HG02938 (cell line): ENCODE measurements at regions not wholly inside any gene's neighbourhood (a gene's known extent, or its start where the extent isn't known, plus 50 kb on each side); places are given as distances from the start of the nearest gene placed in this dataset.
"Not testable (repeated sequence)": the region's sequence is repeated elsewhere in the genome, so short reads cannot be mapped to it uniquely, and the experiment has no call there.

Experiments used
- ATAC-seq: cut with Tn5 transposase; IDR thresholded peaks from one replicate; pipeline ENCODE4 v1.9.1; 2021; ENCODE audit warnings: mild to moderate bottlenecking, moderate library complexity; ENCODE audit not compliant: unreplicated experiment

DNA sequence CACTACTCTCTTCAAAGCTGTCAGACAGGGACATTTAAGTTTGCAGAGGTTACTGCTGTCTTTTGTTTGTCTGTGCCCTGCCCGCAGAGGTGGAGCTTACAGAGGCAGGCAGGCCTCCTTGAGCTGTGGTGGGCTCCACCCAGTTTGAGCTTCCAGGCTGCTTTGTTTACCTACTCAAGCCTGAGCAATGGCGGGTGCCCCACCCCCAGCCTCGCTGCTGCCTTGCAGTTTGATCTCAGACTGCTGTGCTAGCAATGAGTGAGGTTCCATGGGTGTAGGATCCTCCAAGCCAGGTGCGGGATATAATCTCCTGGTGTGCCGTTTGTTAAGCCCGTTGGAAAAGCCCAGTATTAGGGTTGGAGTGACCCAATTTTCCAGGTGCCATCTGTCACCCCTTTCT is 581.2 kb downstream of the ANKRD50 start:
- ATAC-seq: not testable (repeated sequence)

DNA sequence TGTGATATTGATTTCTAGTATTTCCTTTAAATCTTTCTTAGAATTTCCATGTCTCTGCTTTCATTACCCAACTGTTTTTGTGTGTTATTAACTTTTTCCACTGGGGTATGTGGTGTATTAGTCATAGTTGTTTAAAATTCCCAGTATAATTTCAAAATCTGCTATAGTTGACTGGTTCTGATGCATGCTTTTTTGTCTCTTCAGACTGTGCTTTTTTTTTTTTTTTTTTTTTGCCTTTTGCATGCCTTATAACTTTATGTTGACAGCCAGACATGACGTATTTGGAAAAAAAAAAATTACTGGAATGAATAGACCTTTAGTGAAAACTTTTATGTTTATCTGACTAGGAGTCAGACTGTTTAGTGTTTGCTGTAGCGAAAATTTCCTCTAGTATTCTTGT is 580.4 kb downstream of the ANKRD50 start:
- ATAC-seq: no peak

DNA sequence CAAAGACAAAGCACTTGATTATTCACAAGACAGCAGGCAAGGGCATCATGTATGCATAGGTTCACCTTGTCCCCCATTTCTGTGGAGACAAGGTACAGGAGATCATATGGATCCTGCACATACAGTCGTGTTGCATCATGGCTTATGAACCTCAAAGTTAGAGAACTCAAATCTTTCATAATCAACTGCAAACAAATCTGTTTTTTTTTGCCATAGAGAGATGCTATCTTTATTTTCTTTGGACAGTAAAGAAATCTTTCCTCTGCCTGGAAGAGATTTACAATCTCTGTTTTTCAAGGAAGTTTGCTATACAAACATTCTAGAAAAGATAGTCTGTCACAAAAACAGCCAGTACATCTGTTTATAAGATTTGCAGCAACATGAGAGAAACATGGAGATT is 578.8 kb downstream of the ANKRD50 start:
- ATAC-seq: no peak

DNA sequence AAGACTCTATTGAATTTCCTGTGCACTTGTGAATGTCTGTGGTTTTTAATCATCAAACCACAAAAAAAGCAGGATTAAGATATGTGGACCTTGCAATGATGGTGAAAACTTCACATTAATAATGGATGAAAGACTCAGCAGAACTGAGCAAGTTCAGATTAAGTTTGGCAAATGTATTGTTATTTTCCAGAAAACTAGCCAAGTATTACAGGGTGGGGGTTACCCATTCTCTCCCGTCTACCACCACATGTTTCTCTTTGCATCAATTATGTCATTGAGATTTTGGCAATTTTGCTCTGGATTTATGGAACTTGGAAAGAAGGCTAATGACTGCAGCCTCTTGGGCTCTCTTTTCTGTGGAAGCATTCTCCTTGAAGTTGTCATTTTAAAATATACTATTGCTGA is 577.1 kb downstream of the ANKRD50 start:
- no peak for ATAC-seq

DNA sequence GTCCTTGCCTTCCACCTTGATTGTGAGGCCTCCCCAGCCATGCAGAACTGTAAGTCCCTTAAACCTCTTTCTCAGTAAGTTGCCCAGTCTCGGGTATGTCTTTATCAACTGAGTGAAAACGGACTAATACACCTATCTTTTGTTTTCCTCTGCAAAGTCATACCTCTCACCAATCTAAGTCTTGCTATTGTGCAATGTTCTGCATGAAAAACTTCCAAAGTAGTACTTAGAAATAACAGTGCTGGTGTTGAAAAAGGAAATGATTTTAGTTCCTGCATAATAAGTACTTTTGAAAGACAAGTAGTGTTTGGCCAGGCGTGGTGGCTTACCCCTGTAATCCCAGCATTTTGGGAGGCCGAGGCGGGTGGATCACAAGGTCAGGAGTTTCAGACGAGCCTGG is 573.5 kb downstream of the ANKRD50 start:
- no peak for ATAC-seq

DNA sequence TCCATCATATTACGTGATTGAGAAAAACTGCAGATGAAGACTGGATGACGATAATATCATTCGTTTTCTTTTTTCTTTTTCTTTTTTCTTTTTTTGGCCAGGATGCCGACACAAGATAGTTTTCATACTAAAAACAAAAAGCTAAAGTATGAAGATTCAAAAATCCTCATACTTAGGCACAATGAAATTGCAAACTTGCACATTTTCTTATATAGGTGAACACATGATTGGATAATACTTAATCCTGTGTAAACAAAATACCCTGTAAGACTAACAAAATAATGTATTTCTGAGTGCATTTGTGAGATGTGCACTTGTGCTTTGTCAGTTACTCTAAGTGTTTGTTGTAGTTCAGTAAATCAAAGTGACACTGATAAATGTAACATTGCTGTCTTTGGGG is 568.9 kb downstream of the ANKRD50 start:
- no peak for ATAC-seq

DNA sequence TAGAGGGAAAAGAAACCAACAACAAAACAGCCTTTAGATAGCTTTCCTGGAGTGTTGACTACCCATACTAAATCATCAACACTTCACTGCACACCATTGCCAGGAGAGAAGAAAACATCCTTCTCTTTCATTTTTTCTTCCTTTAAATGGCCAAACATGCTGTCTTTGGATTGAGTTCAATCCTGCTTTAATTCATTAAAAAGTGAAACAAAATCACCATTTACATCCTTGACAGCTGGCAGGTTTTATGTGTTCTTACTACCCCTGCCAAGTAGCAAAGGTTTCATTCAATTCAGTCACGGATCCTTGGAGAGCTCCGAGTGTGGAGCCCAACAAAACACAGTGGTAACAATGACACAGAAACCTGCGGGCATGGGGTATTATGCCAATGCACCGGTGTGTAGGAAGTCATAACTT is 568.3 kb downstream of the ANKRD50 start:
- no peak for ATAC-seq

DNA sequence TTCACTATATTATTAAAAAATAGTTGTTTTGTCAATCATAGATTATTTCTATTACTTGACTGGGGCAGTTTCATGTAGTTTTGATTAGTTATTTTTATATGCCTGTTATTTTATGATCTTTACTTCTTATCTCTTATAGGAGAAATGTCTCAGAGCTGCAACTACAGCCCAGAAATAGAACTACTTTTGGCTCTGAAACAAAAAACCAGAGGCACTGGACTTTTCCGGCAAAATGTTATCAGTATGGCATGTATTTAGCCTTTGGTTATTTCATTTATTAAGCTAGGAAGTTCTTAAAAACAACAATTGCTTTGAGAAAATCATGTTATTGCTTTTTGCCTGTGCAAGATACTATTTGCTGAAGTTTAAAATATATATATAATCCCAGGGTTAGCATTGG is 566.5 kb downstream of the ANKRD50 start:
- ATAC-seq: no peak

DNA sequence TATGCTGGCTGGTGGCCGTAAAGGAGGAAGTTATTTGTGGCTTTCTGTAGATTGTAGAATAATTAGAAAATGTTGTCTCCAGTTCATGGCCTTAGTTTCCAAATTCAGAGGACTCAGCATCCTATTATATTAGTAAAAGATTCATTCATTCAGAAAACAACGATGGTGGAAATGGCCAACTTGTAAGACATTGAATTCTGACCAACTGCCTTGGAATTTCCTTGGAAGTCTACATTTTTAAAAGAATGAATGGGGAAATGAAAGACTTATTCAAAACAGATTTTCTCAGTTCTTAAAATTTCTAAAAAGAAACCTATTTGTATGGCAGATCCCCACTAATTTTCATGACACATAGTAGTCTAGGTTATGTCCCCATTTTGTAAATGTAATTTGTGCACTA is 561.5 kb downstream of the ANKRD50 start:
- no peak for ATAC-seq

DNA sequence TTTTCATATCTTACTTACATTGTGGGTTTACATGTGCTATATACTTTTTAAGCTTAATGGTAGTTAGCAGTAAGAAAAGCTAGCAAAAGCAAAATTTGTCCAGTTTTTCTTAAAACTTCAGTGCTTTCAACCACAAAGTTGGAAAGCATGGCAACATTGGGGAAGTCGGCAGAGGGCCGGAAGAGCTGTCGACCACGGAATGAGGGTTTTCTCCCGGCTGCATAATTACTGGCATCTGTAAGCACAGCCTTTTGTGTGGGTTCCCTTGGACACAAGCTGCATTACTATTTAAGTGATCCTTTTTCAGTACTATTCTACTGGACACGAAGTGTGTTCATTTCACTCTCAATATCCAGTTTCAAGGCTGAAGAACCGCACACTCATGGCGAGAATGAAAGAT is 560.4 kb downstream of the ANKRD50 start:
- ATAC-seq: no peak

DNA sequence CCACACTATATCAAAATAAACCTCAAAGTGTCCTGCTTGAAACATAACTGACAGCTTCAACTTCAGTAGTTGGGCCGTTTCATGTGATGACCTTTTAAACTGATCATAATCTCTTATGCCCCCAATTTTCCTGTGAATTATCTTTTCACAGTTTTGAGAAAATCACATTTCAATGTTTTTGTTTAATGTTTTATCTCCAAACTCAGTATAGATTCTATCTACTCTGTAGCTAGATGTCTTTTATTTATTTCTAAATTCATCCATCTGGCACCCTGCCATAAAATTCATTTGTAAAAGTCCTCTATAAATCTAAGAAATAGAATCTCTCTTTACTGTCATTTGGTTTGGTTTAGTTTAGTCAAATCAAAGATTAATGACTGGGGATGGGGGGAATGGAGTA is 557.3 kb downstream of the ANKRD50 start:
- no peak for ATAC-seq

DNA sequence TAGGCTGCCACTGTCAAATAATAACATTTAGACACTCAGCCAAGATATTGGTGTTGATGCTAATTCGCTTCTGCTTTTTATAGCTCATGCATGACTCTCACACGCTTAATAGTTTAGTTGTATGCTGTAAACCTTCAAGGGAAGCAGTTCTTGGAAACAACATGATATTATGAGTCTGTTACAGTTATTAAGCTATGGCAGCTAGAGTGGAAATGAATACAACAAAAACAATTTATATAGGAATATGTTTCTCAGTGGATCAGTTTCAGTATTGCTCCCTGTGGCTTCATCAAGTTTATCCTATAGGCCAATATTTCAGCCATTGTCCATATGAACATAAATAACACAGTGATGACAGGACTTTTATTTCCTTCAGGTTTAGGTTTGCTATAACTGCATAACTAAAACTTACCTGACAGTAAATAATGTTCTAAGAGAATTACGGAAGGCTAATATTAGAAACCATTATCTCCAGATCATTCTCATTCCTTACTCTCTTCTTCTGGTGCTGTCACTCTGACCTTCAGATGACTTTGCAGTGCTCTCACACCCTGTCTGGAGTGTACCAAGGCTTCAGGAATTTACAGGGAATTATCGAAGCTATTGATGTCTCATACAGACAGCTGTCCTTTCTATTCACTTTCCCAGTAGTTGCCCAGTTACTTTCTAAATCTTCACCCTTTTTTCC is 555.0 kb downstream of the ANKRD50 start:
- ATAC-seq: no peak

DNA sequence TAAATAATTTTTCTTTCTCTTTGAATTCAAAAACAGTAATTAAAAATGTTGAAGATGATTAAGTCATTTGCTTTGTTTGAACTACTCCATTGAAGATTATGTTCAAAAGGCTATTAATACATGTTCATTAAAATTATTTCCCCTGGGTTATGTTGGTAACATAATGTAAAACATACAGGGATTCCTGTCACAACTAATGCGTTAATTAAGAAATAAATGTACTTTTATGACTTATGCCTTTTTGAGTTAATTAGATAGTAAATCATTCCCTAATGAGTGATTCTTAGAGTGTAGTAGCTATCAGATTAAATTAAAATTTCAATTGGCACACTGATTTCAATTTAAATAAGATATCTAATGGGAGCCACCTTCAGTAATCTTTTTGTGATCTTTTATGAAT is 549.1 kb downstream of the ANKRD50 start:
- ATAC-seq: no peak

DNA sequence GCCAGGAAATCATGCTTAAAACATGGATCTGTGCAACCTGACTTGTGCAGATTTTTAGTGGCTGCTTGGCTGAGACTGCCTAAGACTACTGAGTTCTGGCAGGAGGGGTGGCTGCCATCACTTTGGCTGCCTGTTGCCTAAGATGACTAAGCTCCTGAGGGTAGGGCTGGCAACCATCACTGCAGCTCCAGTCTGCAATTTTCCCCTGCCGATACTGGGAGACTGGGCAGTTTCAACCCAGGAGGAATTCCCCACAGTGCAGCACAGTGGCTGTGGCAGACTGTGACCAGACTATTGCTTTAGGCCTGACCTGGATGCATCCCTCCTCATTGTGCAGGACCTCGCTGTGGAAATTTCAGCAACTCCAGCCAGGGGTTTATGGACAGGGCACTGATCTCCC is 544.9 kb downstream of the ANKRD50 start:
- ATAC-seq: no peak

DNA sequence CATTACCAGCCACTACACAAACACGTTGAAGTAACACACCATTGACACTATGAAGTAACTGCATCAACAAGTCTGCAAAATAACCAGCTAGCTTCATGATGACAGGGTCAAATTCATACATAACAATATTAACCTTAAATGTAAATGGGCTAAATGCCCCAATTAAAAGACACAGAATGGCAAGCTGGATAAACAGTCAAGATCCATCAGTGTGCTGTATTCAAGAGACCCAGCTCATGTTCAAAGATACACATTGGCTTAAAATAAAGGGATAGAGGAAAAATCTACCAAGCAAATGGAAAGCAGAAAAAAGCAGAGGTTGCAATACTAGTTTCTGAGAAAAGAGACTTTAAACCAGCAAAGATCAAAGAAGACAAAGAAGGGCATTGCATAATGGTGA is 543.0 kb downstream of the ANKRD50 start:
- ATAC-seq: not testable (repeated sequence)

DNA sequence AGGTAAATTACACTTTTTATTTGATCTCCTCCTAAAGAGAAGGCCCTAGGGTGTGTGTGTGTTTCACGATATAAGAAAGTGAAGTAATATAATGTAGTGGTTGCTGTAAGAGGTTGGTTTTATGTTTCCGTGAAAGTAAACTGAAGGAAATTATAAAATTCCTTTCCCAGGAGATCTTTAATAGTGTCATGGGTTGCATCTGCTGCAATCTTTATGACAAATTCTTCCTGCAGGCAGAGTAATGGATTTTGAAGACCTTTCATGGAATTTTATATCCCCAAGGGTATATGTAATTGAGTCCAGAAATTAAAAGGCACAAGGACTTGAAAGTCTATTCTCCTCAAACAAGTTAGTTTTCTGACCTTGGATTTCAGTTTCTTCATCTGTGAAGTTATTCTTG is 538.6 kb downstream of the ANKRD50 start:
- no peak for ATAC-seq

DNA sequence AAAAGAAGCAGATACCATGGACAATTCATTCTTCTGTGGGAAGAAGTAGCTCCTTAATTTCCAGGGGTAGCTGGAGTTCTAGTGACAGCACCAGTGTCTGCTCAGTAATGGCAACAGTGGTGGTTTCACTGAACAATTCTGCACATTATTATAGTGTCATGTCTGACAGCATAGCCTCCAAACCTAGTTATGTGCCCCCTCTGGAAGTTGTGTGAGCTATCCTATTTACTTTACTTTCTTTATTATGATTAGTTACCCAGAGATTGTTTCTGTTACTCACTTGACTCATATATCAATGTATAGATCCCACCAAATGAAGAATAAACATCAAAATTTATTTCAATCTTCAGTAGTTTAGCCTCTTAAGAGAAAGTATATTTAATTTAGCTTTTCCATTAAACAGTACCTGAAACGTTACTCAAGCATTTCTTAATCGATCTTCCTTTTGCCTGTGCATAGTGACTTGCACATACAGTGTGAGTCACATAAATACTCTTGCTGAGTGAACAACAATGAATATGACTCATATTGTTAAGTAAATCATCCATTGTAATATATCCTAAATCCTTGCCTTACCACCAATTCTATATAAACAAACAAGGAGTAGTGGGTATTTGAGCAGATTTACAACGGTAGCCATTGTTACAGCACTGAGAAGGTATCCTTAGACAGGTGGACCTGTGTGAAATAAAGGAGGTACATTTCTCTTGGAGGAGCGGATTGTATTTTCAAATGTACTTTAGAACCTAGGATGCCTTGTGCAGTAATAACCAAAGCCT is 534.7 kb downstream of the ANKRD50 start:
- no peak for ATAC-seq

DNA sequence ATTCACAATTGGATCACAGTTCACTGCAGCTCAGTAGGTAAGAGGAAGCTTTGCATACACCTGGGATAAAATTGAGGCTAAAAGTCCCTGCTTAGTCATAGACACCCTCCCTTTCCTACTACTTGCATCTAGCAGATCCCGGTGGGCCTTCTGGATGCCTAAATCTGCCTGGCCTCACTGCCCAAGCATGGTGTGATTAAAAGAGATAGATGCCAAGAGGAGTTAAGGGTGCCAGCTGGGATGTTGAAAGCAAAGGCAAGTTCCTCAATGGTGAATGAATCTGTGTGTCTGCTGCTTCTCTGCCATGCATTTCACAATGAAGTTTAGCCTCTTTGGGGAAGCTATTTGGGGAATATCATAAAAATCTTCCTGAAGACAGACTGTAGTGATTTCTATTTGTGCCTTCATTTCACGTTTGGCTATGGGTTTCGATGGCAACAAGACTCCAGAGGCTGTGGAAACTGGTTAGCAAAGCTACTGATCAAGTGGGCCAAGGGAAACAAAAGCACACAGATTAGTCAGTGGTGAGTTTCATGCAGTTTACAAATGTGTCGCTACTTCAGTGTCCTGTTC is 534.0 kb downstream of the ANKRD50 start:
- no peak for ATAC-seq

DNA sequence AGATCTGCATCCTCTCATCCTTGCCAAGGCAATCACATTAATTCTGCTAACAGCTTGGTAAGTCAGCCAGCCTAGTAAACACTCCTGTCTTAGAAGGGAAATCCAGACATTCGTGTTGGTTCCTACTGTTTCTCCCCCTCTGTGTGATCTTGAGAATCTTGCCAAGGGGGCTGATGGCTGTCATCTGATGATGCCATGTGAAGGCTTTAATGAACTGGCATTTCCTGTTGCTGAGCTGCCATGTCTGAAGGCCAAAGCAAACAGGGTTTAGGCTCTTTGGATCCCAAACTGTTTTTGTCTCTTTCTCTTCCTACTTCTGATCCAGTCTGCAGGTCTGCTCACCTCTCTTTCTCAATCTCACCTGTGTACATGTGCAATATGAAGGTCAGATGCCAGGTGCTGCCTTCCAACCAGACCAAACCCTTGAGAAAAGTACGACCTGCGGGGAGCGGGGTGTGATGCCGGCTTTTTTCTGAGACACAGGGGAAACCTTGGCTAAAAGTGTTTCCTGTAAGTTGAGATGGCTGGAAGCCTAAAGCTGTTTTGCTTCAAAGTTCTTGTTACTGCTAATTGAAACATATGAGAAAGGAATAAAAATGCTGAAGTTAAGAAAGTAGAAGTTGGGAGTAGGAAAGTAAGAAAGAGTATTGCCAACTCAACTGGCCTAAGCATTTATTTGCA is 532.9 kb downstream of the ANKRD50 start:
- ATAC-seq: no peak

DNA sequence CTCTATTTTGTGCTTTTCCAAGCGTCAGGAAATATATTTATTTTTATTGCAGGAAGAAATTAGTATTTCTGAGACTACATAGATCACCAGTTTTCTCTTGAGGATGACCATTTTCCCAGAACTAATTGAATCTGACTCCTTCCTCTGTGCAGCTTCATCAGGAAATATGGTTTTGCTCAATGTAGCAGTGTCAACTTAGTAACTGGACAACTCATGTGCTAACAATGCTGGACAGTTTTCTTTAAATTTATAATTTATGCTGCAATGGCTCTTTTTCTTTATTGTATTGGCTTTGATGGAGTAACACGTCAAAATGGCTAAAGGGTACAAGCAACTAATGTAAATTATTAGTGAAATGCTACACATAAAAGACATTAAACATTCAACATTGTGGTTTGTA is 531.5 kb downstream of the ANKRD50 start:
- ATAC-seq: no peak

DNA sequence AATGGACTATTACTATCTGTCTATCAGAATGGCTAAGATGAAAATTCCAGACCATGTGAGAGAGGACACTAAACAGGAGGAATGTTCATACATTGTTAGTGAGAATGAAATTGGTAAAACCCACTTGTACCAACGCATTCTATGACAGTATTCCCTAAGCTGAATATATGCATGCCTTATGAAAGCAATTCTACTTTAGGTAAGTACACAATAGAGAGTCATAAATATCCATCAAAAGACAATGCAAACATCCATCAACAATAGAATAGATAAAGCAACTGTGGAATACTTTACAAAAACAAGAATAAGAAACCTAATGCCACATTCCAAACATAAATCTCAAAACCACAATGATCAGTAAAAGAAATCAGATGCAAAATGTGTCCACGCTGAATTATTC is 529.3 kb downstream of the ANKRD50 start:
- ATAC-seq: no peak

DNA sequence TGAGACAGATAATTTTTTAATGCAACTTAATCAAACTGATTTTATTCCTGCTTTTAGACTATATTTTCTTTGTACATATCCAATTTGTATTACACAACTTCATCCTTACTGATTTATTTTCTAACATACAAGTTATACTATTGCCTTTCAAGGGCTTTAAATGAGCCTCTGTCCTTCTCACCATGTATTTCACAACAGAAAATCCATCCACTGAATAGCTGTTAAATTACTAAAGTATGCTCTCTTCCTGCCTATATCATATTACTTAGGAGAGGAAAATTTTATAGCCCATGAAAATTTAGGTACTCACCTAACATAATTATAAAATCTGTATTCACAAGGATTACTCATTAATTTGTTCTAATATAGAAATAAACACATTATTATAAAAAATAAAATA is 528.6 kb downstream of the ANKRD50 start:
- no peak for ATAC-seq
